Endodermal cell (in vitro differentiated cells): ENCODE measurements at regions not wholly inside any gene's neighbourhood (a gene's known extent, or its start where the extent isn't known, plus 50 kb on each side); places are given as distances from the start of the nearest gene placed in this dataset.

Source experiments
- DNase-seq: peaks from one replicate; pipeline ENCODE4 v3.0.0-alpha.2; 2017
- H3K27ac ChIP-seq: 2 replicates; pipeline ENCODE4 v1.5.1; 2013; ENCODE audit warnings: mild to moderate bottlenecking, low read depth, low read length, moderate library complexity
- H3K27me3 ChIP-seq: 2 replicates; pipeline ENCODE4 v1.6.1; 2013; ENCODE audit warnings: mild to moderate bottlenecking, low read length, moderate library complexity; ENCODE audit not compliant: insufficient read depth, control insufficient read depth, poor library complexity, severe bottlenecking
- H3K36me3 ChIP-seq: 2 replicates; pipeline ENCODE4 v1.7.0; 2013; ENCODE audit warnings: mild to moderate bottlenecking, low read length, moderate library complexity; ENCODE audit not compliant: control insufficient read depth, insufficient read depth
- H3K4me1 ChIP-seq: one replicate; pipeline ENCODE4 v1.7.0; 2013; ENCODE audit warnings: low read length; ENCODE audit not compliant: control insufficient read depth, insufficient read depth
- H3K4me3 ChIP-seq: 2 replicates; pipeline ENCODE4 v1.5.1; 2013; ENCODE audit warnings: mild to moderate bottlenecking, low read length, moderate library complexity
- H3K9ac ChIP-seq: 2 replicates; pipeline ENCODE4 v1.6.1; 2013; ENCODE audit warnings: mild to moderate bottlenecking, low read length, moderate library complexity; ENCODE audit not compliant: poor library complexity, severe bottlenecking; ENCODE audit errors: extremely low read depth
- H3K9me3 ChIP-seq: 2 replicates; pipeline ENCODE4 v1.6.1; 2013; ENCODE audit warnings: mild to moderate bottlenecking, low read length, moderate library complexity; ENCODE audit not compliant: control insufficient read depth
- H3K27ac Mint-ChIP-seq: 2 replicates; pipeline ENCODE4 v1.8.0; 2020; ENCODE audit warnings: mixed read lengths
- H3K27me3 Mint-ChIP-seq: 2 replicates; pipeline ENCODE4 v1.8.0; 2021; ENCODE audit warnings: mild to moderate bottlenecking, mixed read lengths; ENCODE audit not compliant: insufficient read depth
- H3K36me3 Mint-ChIP-seq: 2 replicates; pipeline ENCODE4 v1.8.0; 2020; ENCODE audit warnings: low read depth, mixed read lengths
- H3K4me1 Mint-ChIP-seq: 2 replicates; pipeline ENCODE4 v1.8.0; 2020; ENCODE audit warnings: mixed read lengths
- H3K4me3 Mint-ChIP-seq: 2 replicates; pipeline ENCODE4 v1.8.0; 2020; ENCODE audit warnings: mild to moderate bottlenecking, moderate library complexity, mixed read lengths
- H3K9me3 Mint-ChIP-seq: 2 replicates; pipeline ENCODE4 v1.8.0; 2020; ENCODE audit warnings: mild to moderate bottlenecking, mixed read lengths
- WGBS, 2 experiments: methylation state at CpG; one replicate each; pipeline versions ENCODE4 v1.1.5 to v1.1.7; 2013; ENCODE audit warnings: missing lambda C conversion rate in 2 of 2, mixed read lengths in 1 of 2; ENCODE audit not compliant: insufficient coverage in 1 of 2, insufficient read length in 1 of 2; 5-methylcytosine and 5-hydroxymethylcytosine counted together
- TF ChIP-seq, protein P1 (sequence below): fragments of 200-600 bp; sonication (generic); conservative IDR thresholded peaks from 2 replicates; pipeline ENCODE4 v1.5.0; 2021; ENCODE audit warnings: antibody characterized with exemption, mild to moderate bottlenecking

DNA sequence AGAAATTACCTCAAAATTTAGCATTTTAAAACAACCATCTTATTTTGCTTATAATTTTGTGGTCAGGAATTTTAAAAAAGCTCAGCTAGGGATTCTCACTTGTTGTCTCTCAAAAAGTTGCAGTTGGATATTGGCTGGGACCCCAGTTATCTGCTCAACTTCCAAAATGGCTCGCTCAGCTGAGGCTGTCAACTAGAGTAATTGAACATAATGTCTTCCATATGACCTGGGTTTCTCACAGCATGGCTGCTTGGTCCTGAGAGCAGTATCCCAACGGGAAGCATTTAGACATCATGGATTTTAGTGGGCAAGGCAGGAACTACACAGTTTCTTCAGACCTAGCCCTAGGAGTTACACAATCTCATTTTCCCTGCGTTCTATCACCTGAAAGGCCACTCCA is 63.6 kb upstream of the SPEF2 start:
- H3K36me3 ChIP-seq: no peaks in the 10 kb centered on the region
- no peak overlapping the region for H3K4me3 ChIP-seq
- no peaks in the 10 kb centered on the region for H3K4me1 Mint-ChIP-seq
- peaks cover 8% of the 10 kb centered on the region for H3K36me3 Mint-ChIP-seq
- peaks cover 31% of the 10 kb centered on the region for H3K9me3 Mint-ChIP-seq
- WGBS, 2 experiments: 76 to 89% methylated on average over 3 of the region's 3 CpGs
- no peak overlapping the region for H3K27ac ChIP-seq
- TF ChIP-seq, protein P1, sequence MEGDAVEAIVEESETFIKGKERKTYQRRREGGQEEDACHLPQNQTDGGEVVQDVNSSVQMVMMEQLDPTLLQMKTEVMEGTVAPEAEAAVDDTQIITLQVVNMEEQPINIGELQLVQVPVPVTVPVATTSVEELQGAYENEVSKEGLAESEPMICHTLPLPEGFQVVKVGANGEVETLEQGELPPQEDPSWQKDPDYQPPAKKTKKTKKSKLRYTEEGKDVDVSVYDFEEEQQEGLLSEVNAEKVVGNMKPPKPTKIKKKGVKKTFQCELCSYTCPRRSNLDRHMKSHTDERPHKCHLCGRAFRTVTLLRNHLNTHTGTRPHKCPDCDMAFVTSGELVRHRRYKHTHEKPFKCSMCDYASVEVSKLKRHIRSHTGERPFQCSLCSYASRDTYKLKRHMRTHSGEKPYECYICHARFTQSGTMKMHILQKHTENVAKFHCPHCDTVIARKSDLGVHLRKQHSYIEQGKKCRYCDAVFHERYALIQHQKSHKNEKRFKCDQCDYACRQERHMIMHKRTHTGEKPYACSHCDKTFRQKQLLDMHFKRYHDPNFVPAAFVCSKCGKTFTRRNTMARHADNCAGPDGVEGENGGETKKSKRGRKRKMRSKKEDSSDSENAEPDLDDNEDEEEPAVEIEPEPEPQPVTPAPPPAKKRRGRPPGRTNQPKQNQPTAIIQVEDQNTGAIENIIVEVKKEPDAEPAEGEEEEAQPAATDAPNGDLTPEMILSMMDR: no peak
- H3K27me3 ChIP-seq: no peaks in the 10 kb centered on the region
- peaks cover 32% of the 10 kb centered on the region for H3K9me3 ChIP-seq
- no peak overlapping the region for H3K27ac Mint-ChIP-seq
- no peaks in the 10 kb centered on the region for H3K27me3 Mint-ChIP-seq
- DNase-seq: no peak
- no peaks in the 10 kb centered on the region for H3K4me1 ChIP-seq
- H3K4me3 Mint-ChIP-seq: no peak overlapping the region
- H3K9ac ChIP-seq: no peak overlapping the region

DNA sequence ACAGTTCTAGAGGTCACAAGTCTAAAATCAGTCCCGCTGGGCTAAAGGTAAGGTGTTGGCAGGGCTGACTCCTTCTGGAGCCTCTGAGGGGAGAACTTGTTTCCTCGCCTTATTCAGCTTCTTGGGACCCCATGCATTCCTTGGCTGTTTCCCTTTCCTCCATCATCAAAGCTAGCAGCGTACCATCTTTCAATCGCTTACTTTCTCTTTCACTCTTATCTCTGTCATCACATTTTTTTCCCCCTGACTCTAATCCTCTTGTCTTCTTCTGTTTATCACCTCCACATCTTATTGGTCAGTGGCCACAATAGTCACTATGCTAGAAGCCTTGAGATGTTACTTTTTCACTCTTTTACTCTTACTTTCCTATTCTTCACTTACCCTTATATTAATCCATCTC is 72.5 kb upstream of the SPEF2 start:
- H3K27me3 ChIP-seq: peaks cover 6% of the 10 kb centered on the region
- H3K27ac ChIP-seq: no peak overlapping the region
- H3K36me3 ChIP-seq: no peaks in the 10 kb centered on the region
- peaks cover 9% of the 10 kb centered on the region for H3K9me3 ChIP-seq
- no peak for DNase-seq
- Mint-ChIP-seq H3K27me3 (peaks cover 3% of the 10 kb centered on the region), H3K27ac (no peak overlapping the region), H3K4me1 (no peaks in the 10 kb centered on the region), H3K4me3 (no peak overlapping the region), H3K9me3 (peaks cover 5% of the 10 kb centered on the region), H3K36me3 (no peaks in the 10 kb centered on the region)
- H3K9ac ChIP-seq: no peak overlapping the region
- WGBS, 2 experiments: 95 to 97% methylated on average over 4 of the region's 4 CpGs
- TF ChIP-seq, protein P1: no peak
- no peaks in the 10 kb centered on the region for H3K4me1 ChIP-seq
- no peak overlapping the region for H3K4me3 ChIP-seq

DNA sequence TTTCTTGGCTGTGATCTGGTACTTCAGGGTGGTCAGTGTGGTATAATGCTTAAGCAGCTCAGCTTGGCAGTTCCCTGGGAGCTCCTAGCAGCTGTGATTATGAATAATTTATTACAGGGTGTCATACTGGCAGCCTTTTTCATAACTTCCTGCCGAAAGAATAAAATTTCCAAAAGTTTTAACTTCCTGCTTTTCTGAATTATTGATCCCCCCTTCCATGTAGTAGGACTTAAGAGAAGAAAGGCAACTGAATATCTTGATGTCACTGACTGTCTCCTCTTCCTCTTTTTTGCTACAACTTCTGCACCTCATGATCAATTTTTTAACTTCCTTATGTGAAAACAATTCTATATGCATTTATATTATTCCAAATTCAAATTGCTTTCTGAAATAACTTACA is 74.3 kb upstream of the SPEF2 start:
- peaks cover 9% of the 10 kb centered on the region for H3K9me3 ChIP-seq
- peaks cover 3% of the 10 kb centered on the region for H3K4me1 ChIP-seq
- Mint-ChIP-seq H3K27ac (no peak overlapping the region), H3K36me3 (no peaks in the 10 kb centered on the region), H3K9me3 (peaks cover 5% of the 10 kb centered on the region), H3K4me3 (no peak overlapping the region), H3K4me1 (no peaks in the 10 kb centered on the region), H3K27me3 (peaks cover 3% of the 10 kb centered on the region)
- H3K27ac ChIP-seq: no peak overlapping the region
- H3K36me3 ChIP-seq: no peaks in the 10 kb centered on the region
- 100% methylated on average over 1 of the region's 1 CpG for WGBS, 2 experiments
- no peak overlapping the region for H3K4me3 ChIP-seq
- peaks cover 6% of the 10 kb centered on the region for H3K27me3 ChIP-seq
- H3K9ac ChIP-seq: no peak overlapping the region
- TF ChIP-seq, protein P1: no peak
- no peak for DNase-seq
